WTC11 (cell line): ENCODE measurements at regions not wholly inside any gene's neighbourhood (a gene's known extent, or its start where the extent isn't known, plus 50 kb on each side); places are given as distances from the start of the nearest gene placed in this dataset.

Experiments
- EMX1 ChIP-seq: fragments of 250-450 bp; sonication (Bioruptor Pico); IDR thresholded peaks from 2 replicates; pipeline ENCODE4 v1.8.0; 2021; ENCODE audit warnings: mild to moderate bottlenecking
- FOXJ3 ChIP-seq: sonication (generic); formaldehyde crosslinking; IDR thresholded peaks from 2 replicates; pipeline ENCODE4 v1.9.0; 2021; ENCODE audit warnings: missing genetic modification reagents, mild to moderate bottlenecking, borderline replicate concordance
- TCF7 ChIP-seq: sonication (generic); formaldehyde crosslinking; IDR thresholded peaks from 2 replicates; pipeline ENCODE4 v1.8.0; 2022; ENCODE audit warnings: mild to moderate bottlenecking, low read depth, missing genetic modification reagents, moderate library complexity
- ZBTB21 ChIP-seq: sonication (generic); formaldehyde crosslinking; IDR thresholded peaks from 2 replicates; pipeline ENCODE4 v1.8.1; 2023; ENCODE audit warnings: mild to moderate bottlenecking, missing genetic modification reagents, borderline replicate concordance
- ZNF317 ChIP-seq: sonication (generic); formaldehyde crosslinking; IDR thresholded peaks from 2 replicates; pipeline ENCODE4 v1.8.1; 2023; ENCODE audit warnings: low read depth, mild to moderate bottlenecking, moderate library complexity, missing genetic modification reagents, borderline replicate concordance
- ZNF416 ChIP-seq: fragments of 250-450 bp; sonication (Bioruptor Pico); IDR thresholded peaks from 2 replicates; pipeline ENCODE4 v1.9.0; 2021; ENCODE audit warnings: mild to moderate bottlenecking, inconsistent platforms
- TF ChIP-seq, protein P1 (sequence below): fragments of 200-600 bp; IDR thresholded peaks from 2 replicates; pipeline ENCODE4 v1.8.0; 2022; ENCODE audit warnings: antibody characterized with exemption
- TF ChIP-seq, protein P2 (sequence below): sonication (generic); formaldehyde crosslinking; IDR thresholded peaks from 2 replicates; pipeline ENCODE4 v1.8.0; 2022; ENCODE audit warnings: mild to moderate bottlenecking, missing genetic modification reagents
- TF ChIP-seq, protein P3 (sequence below): sonication (generic); formaldehyde crosslinking; IDR thresholded peaks from 2 replicates; pipeline ENCODE4 v1.8.0; 2022; ENCODE audit warnings: mild to moderate bottlenecking, missing genetic modification reagents
- TF ChIP-seq, protein P4 (sequence below): sonication (generic); formaldehyde crosslinking; IDR thresholded peaks from 2 replicates; pipeline ENCODE4 v1.8.1; 2023; ENCODE audit warnings: mild to moderate bottlenecking, missing genetic modification reagents
- TF ChIP-seq, protein P5 (sequence below): sonication (generic); formaldehyde crosslinking; IDR thresholded peaks from 2 replicates; pipeline ENCODE4 v1.8.0; 2022; ENCODE audit warnings: mild to moderate bottlenecking, missing genetic modification reagents
- TF ChIP-seq, protein P6 (sequence below): sonication (generic); formaldehyde crosslinking; conservative IDR thresholded peaks from 2 replicates; pipeline ENCODE4 v1.8.1; 2022; ENCODE audit warnings: mild to moderate bottlenecking, missing genetic modification reagents

DNA sequence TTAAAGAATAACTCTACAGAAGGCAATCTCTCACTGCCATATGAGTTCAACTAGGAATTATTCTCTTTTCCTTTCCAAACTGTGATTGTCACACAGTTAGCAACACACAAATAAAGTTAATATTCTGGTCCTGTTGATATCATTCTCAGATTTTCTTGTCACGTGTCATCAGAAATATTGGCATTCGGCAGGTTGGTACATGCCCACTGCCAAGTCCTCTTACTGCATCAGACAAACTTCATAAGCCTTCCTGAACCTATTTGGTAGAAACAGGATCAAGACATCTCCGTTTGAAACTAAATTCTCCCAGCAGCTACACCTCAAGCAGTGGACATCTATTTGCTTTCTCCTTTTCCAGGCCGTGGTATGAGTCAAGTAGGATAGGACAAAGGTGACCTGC is 177.9 kb upstream of the SOX2 start:
- TF ChIP-seq, protein P1, sequence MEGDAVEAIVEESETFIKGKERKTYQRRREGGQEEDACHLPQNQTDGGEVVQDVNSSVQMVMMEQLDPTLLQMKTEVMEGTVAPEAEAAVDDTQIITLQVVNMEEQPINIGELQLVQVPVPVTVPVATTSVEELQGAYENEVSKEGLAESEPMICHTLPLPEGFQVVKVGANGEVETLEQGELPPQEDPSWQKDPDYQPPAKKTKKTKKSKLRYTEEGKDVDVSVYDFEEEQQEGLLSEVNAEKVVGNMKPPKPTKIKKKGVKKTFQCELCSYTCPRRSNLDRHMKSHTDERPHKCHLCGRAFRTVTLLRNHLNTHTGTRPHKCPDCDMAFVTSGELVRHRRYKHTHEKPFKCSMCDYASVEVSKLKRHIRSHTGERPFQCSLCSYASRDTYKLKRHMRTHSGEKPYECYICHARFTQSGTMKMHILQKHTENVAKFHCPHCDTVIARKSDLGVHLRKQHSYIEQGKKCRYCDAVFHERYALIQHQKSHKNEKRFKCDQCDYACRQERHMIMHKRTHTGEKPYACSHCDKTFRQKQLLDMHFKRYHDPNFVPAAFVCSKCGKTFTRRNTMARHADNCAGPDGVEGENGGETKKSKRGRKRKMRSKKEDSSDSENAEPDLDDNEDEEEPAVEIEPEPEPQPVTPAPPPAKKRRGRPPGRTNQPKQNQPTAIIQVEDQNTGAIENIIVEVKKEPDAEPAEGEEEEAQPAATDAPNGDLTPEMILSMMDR: no peak
- no peak for TF ChIP-seq FOXJ3
- no peak for TF ChIP-seq ZNF416 (CRISPR knock-in tag)
- TF ChIP-seq, protein P2, sequence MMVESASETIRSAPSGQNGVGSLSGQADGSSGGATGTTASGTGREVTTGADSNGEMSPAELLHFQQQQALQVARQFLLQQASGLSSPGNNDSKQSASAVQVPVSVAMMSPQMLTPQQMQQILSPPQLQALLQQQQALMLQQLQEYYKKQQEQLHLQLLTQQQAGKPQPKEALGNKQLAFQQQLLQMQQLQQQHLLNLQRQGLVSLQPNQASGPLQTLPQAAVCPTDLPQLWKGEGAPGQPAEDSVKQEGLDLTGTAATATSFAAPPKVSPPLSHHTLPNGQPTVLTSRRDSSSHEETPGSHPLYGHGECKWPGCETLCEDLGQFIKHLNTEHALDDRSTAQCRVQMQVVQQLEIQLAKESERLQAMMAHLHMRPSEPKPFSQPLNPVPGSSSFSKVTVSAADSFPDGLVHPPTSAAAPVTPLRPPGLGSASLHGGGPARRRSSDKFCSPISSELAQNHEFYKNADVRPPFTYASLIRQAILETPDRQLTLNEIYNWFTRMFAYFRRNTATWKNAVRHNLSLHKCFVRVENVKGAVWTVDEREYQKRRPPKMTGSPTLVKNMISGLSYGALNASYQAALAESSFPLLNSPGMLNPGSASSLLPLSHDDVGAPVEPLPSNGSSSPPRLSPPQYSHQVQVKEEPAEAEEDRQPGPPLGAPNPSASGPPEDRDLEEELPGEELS (CRISPR knock-in tag): no peak
- TF ChIP-seq, protein P3, sequence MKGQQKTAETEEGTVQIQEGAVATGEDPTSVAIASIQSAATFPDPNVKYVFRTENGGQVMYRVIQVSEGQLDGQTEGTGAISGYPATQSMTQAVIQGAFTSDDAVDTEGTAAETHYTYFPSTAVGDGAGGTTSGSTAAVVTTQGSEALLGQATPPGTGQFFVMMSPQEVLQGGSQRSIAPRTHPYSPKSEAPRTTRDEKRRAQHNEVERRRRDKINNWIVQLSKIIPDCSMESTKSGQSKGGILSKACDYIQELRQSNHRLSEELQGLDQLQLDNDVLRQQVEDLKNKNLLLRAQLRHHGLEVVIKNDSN (CRISPR knock-in tag): no peak
- no peak for TF ChIP-seq ZBTB21 (CRISPR knock-in tag)
- no peak for TF ChIP-seq TCF7
- TF ChIP-seq, protein P4, sequence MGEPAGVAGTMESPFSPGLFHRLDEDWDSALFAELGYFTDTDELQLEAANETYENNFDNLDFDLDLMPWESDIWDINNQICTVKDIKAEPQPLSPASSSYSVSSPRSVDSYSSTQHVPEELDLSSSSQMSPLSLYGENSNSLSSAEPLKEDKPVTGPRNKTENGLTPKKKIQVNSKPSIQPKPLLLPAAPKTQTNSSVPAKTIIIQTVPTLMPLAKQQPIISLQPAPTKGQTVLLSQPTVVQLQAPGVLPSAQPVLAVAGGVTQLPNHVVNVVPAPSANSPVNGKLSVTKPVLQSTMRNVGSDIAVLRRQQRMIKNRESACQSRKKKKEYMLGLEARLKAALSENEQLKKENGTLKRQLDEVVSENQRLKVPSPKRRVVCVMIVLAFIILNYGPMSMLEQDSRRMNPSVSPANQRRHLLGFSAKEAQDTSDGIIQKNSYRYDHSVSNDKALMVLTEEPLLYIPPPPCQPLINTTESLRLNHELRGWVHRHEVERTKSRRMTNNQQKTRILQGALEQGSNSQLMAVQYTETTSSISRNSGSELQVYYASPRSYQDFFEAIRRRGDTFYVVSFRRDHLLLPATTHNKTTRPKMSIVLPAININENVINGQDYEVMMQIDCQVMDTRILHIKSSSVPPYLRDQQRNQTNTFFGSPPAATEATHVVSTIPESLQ (CRISPR knock-in tag): no peak
- no peak for TF ChIP-seq ZNF317 (CRISPR knock-in tag)
- TF ChIP-seq EMX1 (CRISPR knock-in tag): no peak
- TF ChIP-seq, protein P5, sequence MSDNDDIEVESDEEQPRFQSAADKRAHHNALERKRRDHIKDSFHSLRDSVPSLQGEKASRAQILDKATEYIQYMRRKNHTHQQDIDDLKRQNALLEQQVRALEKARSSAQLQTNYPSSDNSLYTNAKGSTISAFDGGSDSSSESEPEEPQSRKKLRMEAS: no peak
- TF ChIP-seq, protein P6, sequence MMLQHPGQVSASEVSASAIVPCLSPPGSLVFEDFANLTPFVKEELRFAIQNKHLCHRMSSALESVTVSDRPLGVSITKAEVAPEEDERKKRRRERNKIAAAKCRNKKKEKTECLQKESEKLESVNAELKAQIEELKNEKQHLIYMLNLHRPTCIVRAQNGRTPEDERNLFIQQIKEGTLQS (CRISPR knock-in tag): no peak
